Heart left ventricle (tissue), 13 donors: ENCODE measurements at regions not wholly inside any gene's neighbourhood (a gene's known extent, or its start where the extent isn't known, plus 50 kb on each side); places are given as distances from the start of the nearest gene placed in this dataset.

ENCODE experiments used
- CTCF ChIP-seq, 12 donors: fragments of 200-600 bp; sonication (generic) in 4 of 12; IDR thresholded peaks; one replicate each; pipeline versions ENCODE4 v1.5.0 to v1.8.0; 2018 to 2022; ENCODE audit warnings: antibody characterized with exemption in 12 of 12, mild to moderate bottlenecking in 5 of 12
- POLR2A ChIP-seq, 2 donors: fragments of 450-650 bp; IDR thresholded peaks; one replicate each; pipeline ENCODE4 v1.6.1; 2017; ENCODE audit warnings: antibody characterized with exemption in 2 of 2, mild to moderate bottlenecking in 2 of 2, moderate library complexity in 2 of 2
- donor health status: ischemic (EF 13 %, LVEDD 7.1; RV severe dilation, severe dysfunction).
- donor health status: DM: no; HTN: yes; CAD: no.
- donor health status: DM: no; HTN: no; CAD: no.
- donor health status: ischemic (EF 25% LVEDD 6.9; RV normal size, moderate dysfunction).
- donor health status: ischemic (EF 25% LVEDD 5.7; RV mildly dilated, moderate dysfunction).
- donor health status: ischemic (EF 35%, LVEDD 5.7; RV mildly dilated, moderate dysfunction).
- donor health status: nonischemic (EF 11% LVEDD 7.7; RV severe dilation, severe dysfunction).
- donor health status: DM: yes; HTN: yes; CAD: no.
- donor health status: PGD.
- donor health status: ischemic (EF 29% LVEDD 5.4; RV normal size, mild dysfunction).
- donor health status: nonischemic (EF 23%, LVEDD 6.1; RV moderate dilation, normal function).

- TF ChIP-seq CTCF (IDR thresholded peaks at IDR 0.05) (no peak), POLR2A (IDR thresholded peaks at IDR 0.05) (no peak)
Observed at GRCh38 chrX:55981603-55982002, 250.6 kb upstream of the KLF8 start.
